ELF-1 (cell line): ENCODE measurements at regions not wholly inside any gene's neighbourhood (a gene's known extent, or its start where the extent isn't known, plus 50 kb on each side); places are given as distances from the start of the nearest gene placed in this dataset.
"Not testable (repeated sequence)": the region's sequence is repeated elsewhere in the genome, so short reads cannot be mapped to it uniquely, and the experiment has no call there.

Source experiments
- DNase-seq: peaks from one replicate; pipeline ENCODE4 v3.0.0-alpha.2; 2016; ENCODE audit warnings: low read depth, low spot score

GRCh38 chr17:33561569-33562334 lies 268.7 kb upstream of the ASIC2 start:
- no peak for DNase-seq

GRCh38 chr17:33562792-33563191 lies 269.7 kb upstream of the ASIC2 start:
- DNase-seq: no peak

DNA sequence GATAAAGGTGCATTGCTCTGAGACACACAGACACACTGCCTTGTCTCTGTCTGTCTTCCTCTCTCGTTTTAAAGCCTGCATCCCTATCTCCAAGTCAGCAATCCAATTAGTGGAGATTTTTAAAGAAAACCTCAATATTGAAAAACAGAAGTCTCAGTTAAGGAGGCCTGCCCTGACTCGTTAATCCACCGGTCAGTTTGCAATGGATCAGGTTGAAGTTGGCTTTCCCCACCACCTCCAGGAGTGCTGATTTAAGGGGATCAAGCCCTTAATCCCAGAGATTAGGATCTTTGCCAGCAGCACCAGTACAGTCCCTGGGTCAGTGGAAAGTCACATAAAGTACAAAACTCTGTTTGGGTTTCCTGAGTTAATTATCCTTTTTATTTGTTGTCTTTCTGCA lies 271.1 kb upstream of the ASIC2 start:
- no peak for DNase-seq

GRCh38 chr17:33567223-33567622 lies 274.1 kb upstream of the ASIC2 start:
- DNase-seq: no peak

- peak; percentile 8 for DNase-seq
These were observed 279.5 kb upstream of the ASIC2 start for GRCh38 chr17:33572615-33573014.

GRCh38 chr17:33574942-33575445 lies 281.9 kb upstream of the ASIC2 start:
- no peak for DNase-seq

GRCh38 chr17:33579740-33580139 lies 286.6 kb upstream of the ASIC2 start:
- DNase-seq: not testable (repeated sequence)

- no peak for DNase-seq
These were observed 287.1 kb upstream of the ASIC2 start for GRCh38 chr17:33580215-33580614.

GRCh38 chr17:33582661-33583060 lies 289.6 kb upstream of the ASIC2 start:
- no peak for DNase-seq

GRCh38 chr17:33583518-33584417 lies 290.7 kb upstream of the ASIC2 start:
- no peak for DNase-seq

DNA sequence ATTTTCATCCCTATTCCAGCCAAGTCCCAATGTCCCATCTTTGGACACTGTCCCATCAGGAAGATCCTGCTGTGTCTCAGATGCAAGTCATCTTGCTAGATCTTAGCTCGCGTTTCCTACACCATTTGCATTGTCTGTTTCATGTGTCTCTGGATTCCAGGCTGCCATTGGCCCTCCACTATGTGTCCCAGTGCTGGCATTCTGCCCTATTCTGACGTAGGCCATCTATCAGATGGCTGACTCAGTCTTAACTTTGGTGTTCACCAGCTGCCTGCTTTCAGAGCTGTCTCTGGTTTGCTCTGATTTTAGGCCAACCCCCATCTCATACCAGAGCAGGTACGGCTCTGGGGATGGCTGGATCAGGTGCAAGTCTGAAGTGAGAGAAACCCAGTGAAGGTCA lies 300.9 kb upstream of the ASIC2 start:
- no peak for DNase-seq

DNA sequence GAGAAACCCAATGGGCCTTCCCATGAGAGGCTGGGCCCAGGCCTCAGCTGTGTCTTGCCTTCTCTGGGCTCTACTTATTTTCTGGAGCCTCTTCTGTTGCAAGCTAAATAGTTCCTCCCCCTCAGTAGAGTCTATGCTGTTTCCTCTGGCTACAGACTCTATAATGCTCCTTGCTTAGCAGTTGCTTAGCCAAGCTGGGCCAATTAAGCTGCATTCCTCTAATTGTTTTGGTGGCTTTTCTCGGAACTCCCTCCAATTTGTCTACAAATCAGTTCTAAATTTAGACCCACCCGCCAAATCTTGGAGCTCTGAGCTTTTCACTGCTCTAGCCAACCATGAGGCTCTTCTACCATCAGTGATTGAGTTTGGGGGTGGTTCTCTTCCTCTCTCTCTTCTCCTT lies 302.7 kb upstream of the ASIC2 start:
- DNase-seq: no peak

- DNase-seq: no peak
These were observed 303.8 kb upstream of the ASIC2 start for GRCh38 chr17:33596899-33597298.

- DNase-seq: no peak
These were observed 305.7 kb upstream of the ASIC2 start for GRCh38 chr17:33598797-33599196.

DNA sequence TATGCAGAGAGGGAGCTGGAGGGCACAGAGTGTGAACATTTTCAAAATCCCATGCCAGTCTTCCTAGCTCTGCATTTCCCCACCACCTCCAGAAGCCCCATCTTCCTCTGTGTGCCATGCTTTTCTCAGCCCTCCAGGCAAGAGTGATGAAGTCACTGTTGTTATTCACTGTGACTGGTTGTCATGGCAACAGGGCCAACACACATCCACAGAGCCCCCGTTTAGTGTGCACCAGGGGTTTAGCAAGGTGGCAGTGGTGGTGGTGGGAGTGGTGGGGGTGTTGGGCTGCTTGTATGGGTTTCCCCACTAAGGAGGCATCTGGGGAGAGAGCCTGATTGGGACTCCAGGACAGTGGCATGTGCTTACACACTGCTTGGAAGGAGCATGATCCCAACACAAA lies 309.9 kb upstream of the ASIC2 start:
- peak; percentile 37 for DNase-seq

- peak; percentile 2 for DNase-seq
These were observed 310.7 kb upstream of the ASIC2 start for GRCh38 chr17:33603789-33604188.

DNA sequence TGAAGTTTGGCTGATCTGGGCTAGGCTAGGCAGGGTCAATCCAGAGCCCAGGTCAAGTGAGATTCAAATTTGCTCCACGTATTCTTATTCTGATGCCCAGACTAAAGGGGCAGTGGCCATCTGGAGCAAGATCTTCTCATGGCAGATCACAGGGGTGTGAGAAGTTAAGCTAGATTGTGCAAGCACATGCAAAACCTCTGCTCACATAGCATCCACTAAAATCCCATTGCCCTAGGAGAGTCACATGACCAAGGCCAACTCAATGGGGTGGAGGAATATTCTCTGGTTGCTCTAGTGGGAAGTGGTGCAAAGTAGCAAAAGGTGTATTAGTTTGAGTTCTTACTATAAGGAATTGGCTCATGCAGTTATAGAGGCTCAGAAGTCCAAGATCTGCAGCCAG lies 318.4 kb upstream of the ASIC2 start:
- DNase-seq: no peak

DNA sequence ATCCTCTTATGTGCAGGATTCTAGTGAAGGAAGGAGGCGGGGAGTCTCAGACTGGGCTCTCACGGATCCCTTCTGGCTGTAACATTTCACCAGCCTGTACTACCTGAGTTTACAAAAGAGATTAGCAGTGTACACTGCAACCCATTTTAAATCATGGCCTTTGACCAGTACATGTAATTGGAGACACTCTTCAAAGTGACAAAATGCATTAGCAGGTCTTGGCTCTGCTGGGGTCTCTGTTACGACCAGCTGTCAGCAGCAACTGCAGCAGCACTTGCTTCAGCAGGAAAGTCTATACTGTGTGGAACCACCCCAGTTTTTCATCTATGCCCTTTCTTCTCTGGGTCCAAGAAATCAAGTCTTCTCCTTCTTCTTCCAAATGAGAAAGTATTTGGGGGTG lies 322.8 kb upstream of the ASIC2 start:
- DNase-seq: no peak

- DNase-seq: no peak
These were observed 330.7 kb upstream of the ASIC2 start for GRCh38 chr17:33623841-33624240.

DNA sequence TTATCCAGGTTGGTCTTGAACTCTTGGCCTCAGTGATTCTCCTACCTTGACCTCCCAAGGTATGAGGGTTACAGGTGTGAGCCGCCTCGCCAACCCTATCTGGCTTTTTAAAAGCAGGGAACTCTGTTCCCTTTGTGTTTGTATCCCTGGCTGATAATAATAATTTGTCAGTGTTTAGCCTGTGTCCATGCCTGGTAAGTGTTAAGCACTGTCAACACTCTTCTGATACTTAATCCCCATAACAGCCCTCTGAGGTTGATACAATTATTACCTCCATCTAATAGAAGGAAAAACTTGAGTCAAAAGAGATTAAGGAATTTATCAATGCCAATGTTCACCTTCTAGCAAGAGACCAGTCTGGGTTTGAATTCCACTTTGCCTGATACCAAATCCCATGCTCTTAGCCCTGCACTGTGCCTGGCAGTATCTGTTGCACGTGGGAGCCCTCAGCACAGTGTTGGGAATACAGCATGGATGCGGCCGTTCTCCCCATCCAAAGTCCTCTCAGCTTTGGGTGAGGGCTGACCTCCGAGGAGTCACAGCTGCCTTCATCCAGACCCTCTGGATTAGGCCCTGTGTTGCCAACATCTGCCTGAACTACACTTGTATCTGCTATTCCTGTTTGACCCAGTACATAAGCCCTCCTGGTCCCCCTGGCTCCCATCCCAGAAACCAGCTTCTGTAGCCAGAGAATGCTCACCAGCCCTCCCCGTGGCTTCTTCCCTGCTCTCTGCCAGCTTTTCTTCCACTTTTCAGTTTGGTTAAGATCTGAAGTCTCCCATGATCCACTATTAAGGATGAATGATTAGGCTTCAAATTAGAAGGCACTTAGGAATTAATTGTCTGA lies 335.6 kb upstream of the ASIC2 start:
- no peak for DNase-seq

- no peak for DNase-seq
These were observed 340.4 kb upstream of the ASIC2 start for GRCh38 chr17:33633446-33633845.

DNA sequence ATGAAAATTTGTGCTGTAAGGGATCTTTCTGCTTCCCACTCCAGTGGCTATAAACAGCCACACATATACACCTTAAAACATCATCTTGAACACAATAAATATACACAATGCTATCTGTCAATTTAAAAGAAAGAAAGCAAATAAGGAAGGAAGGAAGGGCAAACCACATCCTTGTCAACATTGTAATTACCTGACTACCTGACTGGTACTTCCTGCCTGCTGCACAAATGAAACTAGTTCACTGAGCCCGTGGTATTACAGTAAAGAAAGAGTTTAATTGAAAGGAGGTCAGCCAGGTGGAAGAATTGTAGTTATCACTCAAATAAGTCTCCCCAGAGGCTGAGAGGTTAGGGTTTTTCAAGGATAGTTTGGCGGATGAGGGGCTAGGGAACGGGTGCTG lies 344.4 kb upstream of the ASIC2 start:
- no peak for DNase-seq
